Occipital lobe (tissue), 1 donor: ENCODE measurements at regions not wholly inside any gene's neighbourhood (a gene's known extent, or its start where the extent isn't known, plus 50 kb on each side); places are given as distances from the start of the nearest gene placed in this dataset.
"Not testable (repeated sequence)": the region's sequence is repeated elsewhere in the genome, so short reads cannot be mapped to it uniquely, and the experiment has no call there.

ENCODE experiments used
- DNase-seq: peaks from one replicate; lab custom pipeline; 2025; lab: John Stamatoyannopoulos, UW

DNA sequence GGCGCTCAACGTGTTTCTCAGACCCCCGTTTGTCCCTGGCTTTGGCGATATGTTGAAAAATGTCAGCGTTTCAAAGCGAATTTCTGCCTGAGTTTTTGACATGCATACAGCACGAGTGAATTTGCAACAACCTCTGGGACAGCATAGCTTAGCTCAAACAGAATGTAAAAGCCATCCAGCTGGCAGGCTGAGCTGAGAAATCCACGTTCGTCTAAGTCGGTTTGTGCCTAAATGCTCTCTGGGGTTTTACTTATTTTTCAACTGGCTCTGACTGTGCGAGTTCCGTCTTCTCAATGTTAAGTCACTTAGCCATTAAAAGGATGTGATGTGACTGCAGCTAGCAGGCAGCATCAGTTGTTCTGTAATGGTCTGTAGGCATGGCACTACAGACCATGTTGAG is 243.5 kb upstream of the SLCO3A1 start:
- DNase-seq: no peak

DNA sequence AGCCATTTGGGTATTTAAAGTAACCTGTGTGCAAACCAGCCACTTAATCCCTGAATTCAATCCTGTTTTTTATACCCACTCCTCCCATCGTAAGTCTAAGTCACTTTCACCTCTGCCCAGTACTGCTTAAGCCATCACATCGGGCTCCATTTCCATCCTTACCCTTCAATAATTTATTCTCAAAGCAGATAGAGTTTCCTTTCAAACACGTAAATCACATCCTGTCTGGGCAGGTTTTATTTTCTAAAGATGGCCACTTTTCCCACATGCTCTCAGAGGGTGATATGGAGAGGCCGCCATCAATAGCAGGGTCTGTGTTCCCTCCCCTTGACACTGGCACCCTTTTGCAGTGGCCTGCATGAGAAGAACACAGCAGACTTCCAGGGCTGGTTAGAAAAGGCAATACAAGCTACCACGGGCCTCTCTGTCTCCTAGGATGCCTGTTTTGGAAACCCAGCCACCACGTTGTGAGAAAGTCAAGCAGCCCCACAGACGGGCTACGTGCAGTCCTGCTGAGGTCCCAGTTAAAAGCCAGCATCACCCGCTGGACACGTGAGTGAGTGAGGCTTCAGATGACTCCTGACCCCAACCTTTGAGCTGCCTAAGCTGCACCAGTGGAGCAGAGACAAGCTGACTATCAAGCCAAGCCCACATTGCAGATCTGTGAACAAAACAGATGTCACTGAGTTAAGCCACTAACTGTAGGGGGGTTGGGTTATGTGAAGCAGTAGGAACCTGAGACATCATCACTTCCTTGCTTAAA is 241.8 kb upstream of the SLCO3A1 start:
- no peak for DNase-seq

DNA sequence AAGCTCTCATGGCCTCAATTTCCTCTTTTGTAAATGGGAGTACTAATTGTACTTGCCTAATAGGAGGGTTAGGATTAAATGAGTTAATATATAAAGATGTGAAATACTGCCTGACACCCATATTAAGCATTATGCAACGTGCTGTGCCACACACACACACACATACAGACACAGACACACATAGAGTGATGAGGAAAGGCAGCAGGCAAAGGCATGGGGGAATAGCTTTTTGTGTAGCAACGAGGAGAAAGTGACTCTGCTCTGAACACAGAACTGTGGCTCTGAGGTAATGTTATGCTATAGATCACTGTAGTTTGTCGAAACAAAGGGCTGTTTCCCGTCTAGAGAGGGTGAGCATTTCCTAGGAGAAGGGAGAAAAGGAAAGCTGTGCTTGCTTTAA is 233.3 kb upstream of the SLCO3A1 start:
- no peak for DNase-seq

- DNase-seq: no peak
These were observed 231.3 kb upstream of the SLCO3A1 start for GRCh38 chr15:91622235-91622634.

DNA sequence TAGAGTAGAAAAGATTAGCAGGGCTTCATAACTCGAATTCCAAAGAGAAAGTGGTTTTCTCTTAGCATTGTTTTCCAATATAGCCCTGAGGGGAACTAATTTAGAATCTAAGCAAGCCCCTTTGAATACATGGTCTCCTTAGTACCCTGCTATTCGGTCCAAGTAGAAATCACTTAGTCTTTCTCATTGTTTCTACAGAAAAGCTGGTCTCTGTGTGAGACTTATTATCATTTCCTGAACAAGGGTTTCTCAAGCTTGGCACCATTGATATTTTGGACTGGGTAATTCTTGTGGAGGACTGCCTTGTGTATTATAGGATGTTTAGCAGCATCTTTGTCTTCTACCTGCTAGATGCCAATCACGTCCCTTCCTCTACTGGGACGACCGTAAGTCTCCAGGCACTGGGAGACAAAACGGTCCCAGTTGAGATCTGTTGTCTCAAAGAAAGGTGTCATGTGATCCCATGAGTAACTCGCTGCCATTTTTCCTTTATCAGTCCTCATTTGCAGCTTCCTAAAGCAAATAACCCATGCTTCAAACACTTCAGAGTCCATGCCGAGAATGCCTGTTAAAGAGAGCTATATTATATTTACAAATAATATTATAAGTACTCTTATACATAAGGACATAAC is 230.7 kb upstream of the SLCO3A1 start:
- no peak for DNase-seq

- DNase-seq: no peak
These were observed 229.0 kb upstream of the SLCO3A1 start for GRCh38 chr15:91624353-91624968.

GRCh38 chr15:91625506-91625905 is 228.0 kb upstream of the SLCO3A1 start:
- DNase-seq: no peak

GRCh38 chr15:91627473-91628278 is 225.8 kb upstream of the SLCO3A1 start:
- no peak for DNase-seq

DNA sequence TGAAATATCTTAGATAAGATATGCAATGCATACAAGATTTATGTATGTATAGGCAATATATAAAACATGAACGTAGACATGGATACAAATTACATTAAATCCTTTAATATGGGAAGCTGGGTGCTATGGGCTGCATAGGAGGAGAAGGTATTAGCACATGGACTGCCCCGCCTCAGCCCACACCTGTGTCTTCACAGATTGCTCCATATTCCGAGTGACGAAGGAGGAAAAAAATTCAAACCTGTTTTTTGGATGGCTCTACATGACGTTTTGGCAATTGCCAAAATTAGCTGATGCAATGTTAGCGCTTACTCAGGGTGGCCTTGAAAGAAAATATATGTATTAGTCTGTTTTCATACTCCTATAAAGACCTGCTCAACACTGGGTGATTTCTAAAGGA is 223.4 kb upstream of the SLCO3A1 start:
- no peak for DNase-seq

GRCh38 chr15:91632176-91632575 is 221.3 kb upstream of the SLCO3A1 start:
- no peak for DNase-seq

DNA sequence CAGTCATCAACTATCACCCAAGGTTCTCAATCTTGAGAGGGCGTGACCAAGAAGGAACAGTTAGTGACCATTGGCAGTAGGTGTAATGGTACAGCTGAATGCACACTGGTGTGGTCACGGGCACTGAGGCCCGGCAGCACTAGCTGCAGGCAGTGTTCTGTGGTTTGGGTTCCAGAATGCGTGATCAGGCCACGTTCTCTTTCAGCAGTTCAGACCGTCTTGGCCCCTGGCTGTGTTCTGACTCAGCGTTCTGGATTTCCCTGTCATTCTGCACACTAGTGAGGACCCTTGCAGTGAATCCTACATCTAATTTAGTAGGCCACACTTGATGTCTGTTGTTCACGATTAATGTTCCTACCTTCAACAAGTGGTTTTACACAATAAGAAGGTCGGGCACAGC is 220.5 kb upstream of the SLCO3A1 start:
- DNase-seq: no peak

DNA sequence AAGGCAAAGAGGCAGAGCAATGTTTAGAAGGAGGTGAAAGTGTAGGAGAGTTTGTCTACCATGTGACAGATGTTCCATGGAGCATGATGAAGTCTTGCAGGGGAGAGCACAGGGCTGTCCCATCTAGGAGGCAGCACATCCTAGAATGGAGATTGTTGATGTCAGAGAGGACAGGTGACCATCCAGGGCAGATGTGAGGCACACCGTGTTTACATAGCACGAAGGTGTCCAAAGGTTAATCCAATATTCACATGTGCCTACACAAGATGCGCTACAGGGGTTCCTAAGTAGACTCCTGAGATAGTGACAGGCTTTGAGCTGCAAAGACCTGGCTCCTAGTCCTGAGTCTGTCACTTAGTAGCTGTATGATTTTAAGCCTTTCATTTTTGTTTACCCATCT is 219.3 kb upstream of the SLCO3A1 start:
- DNase-seq: no peak

DNA sequence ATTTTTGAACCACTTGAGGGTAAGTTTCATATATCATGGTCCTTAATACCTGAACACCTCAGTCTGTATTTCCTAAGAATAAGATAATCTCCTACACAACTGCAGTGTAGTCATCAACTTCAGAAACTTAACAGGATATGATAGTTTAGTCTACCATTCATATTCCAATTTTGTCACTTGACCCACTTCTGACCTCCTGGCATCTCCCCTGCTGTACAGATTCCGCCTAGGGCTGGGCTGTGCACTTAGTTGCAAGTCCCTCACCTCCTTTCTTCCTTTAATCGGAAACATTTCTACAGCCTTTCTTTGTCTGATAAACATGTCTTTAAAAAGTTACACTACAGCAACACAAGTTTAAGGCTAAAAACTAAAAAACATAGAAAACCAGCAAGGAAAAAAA is 218.4 kb upstream of the SLCO3A1 start:
- no peak for DNase-seq

DNA sequence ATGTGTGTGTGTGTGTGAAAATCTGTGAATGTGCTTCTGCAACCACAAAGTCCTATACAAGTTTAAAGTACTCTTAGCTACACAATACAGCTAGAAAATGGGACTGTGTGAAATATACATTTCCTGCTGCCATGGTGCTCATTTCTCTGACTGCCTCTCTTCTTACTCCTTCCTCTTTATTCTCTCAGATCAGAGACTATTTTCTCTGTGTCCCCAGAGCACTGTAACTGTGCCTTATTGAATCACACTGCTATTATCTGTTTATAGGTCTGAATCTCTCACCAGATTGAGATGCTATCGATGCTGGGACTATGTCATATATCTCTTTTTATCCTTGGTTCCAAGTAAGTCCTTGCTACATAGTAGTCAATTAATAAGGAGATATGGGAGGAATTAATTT is 217.9 kb upstream of the SLCO3A1 start:
- no peak for DNase-seq

DNA sequence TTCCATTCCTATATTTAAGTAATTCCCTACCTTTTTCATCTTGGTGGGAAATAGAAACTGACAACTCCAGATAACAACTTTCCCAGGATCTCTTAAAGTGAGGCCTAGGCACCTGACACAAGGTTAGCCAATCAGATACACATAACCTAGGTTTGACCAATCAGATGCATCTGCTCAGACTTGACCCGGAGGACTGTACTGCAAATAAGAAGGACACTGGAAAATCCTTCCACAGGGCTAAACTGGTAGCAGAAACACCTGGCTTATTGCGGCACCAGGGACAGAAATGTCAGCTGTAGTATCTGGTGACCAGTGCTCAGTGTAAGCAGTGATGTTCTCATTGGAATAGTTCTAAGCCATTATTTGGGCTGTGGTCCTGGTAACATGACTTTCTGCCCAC is 204.5 kb upstream of the SLCO3A1 start:
- DNase-seq: no peak

GRCh38 chr15:91649831-91650321 is 203.6 kb upstream of the SLCO3A1 start:
- DNase-seq: no peak

GRCh38 chr15:91651251-91651650 is 202.3 kb upstream of the SLCO3A1 start:
- no peak for DNase-seq

GRCh38 chr15:91652610-91653207 is 200.8 kb upstream of the SLCO3A1 start:
- no peak for DNase-seq

DNA sequence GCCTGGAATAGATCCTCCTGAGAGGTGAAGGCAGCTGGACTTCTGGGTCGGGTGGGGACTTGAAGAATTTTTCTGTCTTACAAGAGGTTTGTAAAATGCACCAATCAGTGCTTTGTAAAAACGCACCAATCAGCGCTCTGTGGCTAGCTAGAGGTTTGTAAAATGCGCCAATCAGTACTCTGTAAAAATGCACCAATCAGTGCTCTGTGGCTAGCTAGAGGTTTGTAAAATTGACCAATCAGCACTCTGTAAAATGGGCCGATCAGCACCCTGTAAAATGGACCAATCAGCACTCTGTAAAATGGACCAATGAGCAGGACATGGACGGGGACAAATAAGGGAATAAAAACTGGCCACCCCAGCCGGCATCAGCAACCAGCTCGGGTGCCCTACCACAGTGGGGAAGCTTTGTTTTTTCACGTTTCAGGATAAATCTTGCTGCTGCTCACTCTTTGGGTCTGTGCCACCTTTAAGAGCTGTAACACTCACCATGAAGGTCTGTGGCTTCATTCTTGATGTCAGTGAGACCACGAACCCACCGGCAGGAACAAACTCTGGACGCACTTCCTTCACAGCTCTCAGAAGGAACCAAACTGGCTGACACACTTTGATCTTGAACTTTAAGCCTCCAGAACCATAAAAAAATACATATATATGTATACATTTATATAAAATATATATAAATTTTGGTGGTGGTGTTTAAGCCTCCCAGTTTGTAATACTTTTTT is 197.8 kb upstream of the SLCO3A1 start:
- not testable (repeated sequence) for DNase-seq

DNA sequence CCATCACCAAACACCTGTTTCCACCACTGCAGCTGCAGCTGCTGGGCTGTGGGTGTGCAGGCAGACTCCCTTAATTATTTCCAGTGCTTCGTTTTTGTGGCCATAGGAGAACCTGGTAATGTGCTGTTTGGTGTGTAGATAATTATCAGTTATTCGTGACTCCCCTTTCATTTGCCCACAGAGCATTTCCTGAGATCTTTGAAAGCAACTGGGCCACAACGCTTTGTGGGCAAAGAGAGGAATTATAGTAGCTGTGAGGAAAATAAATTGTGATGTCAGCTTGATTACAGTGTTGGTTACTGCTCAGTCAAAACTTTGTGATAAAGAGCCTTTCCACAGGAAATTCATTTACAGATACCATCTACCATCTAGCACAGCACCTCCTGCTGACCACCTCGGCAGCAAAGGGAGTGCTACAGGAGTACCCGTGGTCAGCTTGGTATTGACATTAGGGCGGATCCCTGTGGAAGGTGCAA is 193.3 kb upstream of the SLCO3A1 start:
- DNase-seq: no peak
